ENCODE measurements at regions not wholly inside any gene's neighbourhood (a gene's known extent, or its start where the extent isn't known, plus 50 kb on each side); places are given as distances from the start of the nearest gene placed in this dataset.

- ATAC-seq = no peak
- ChIA-PET POLR2A (interaction anchor here (0.6 kb wide), 1 partner anchor 364 kb away, joined by 3 read pairs; no protein-coding TSS in a partner anchor), CTCF (interaction anchor here (0.9 to 2.5 kb wide), 3 partner anchors 12 to 167 kb away, joined by 3 to 21 read pairs (median 5); no protein-coding TSS in a partner anchor)
- H3K4me1 Mint-ChIP-seq = no peaks in the 10 kb centered on the region
- peaks cover 23% of the 10 kb centered on the region for H3K9me3 Mint-ChIP-seq
- H3K4me3 Mint-ChIP-seq = no peak overlapping the region
- H3K27me3 Mint-ChIP-seq (ENCODE audit: low read depth) = no peaks in the 10 kb centered on the region; the same call in 1 of the 2 replicates
- H3K36me3 Mint-ChIP-seq = peaks cover 13% of the 10 kb centered on the region
- no peak overlapping the region for H3K27ac Mint-ChIP-seq
- DNase-seq (ENCODE audit: low spot score) = no peak
- TF ChIP-seq ZNF138 (CRISPR knock-in tag; conservative IDR thresholded peaks at IDR 0.05) (no peak), TEAD1 (CRISPR knock-in tag; IDR thresholded peaks at IDR 0.05) (no peak), SMAD4 (CRISPR knock-in tag; IDR thresholded peaks at IDR 0.05) (no peak), NR3C1 (CRISPR knock-in tag; conservative IDR thresholded peaks at IDR 0.05; ENCODE audit: low read depth) (no peak), ETV6 (CRISPR knock-in tag; IDR thresholded peaks at IDR 0.05) (no peak), FOXJ3 (CRISPR knock-in tag; IDR thresholded peaks at IDR 0.05; ENCODE audit: borderline replicate concordance) (no peak), IRF2 (CRISPR knock-in tag; IDR thresholded peaks at IDR 0.05; ENCODE audit: borderline replicate concordance, low read depth) (no peak), AFF4 (CRISPR knock-in tag; IDR thresholded peaks at IDR 0.05; ENCODE audit: borderline replicate concordance) (no peak), STAT6 (CRISPR knock-in tag; conservative IDR thresholded peaks at IDR 0.05; ENCODE audit: low read depth) (no peak), ZNF512 (CRISPR knock-in tag; IDR thresholded peaks at IDR 0.05; ENCODE audit: borderline replicate concordance) (no peak), FOXP1 (CRISPR knock-in tag; IDR thresholded peaks at IDR 0.05; ENCODE audit: borderline replicate concordance) (no peak), ZNF671 (CRISPR knock-in tag; IDR thresholded peaks at IDR 0.05) (no peak), ZMAT4 (CRISPR knock-in tag; IDR thresholded peaks at IDR 0.05) (no peak), ZNF423 (CRISPR knock-in tag; IDR thresholded peaks at IDR 0.05) (no peak), RORB (CRISPR knock-in tag; IDR thresholded peaks at IDR 0.05) (no peak), OVOL2 (CRISPR knock-in tag; IDR thresholded peaks at IDR 0.05; ENCODE audit: borderline replicate concordance) (no peak), GABPB1 (CRISPR knock-in tag; IDR thresholded peaks at IDR 0.05) (no peak), ZNF219 (CRISPR knock-in tag; IDR thresholded peaks at IDR 0.05; ENCODE audit: borderline replicate concordance) (no peak), SMAD3 (CRISPR knock-in tag; IDR thresholded peaks at IDR 0.05; ENCODE audit: borderline replicate concordance) (no peak), ZNF121 (CRISPR knock-in tag; IDR thresholded peaks at IDR 0.05) (no peak)
Measured at GRCh38 chr19:30788105-30788765, 416.1 kb downstream of the ZNF536 start.
